Tibial nerve (tissue), 4 donors: ENCODE measurements at regions not wholly inside any gene's neighbourhood (a gene's known extent, or its start where the extent isn't known, plus 50 kb on each side); places are given as distances from the start of the nearest gene placed in this dataset.

ENCODE experiments used
- CTCF ChIP-seq, 5 experiments: fragments of 200-600 bp in 3 of 5; fragments of 450-650 bp in 2 of 5; sonication (generic) in 3 of 5; IDR thresholded peaks; one replicate each; pipeline ENCODE4 v1.5.1; 2016 to 2019; ENCODE audit warnings: antibody characterized with exemption in 5 of 5, mild to moderate bottlenecking in 3 of 5, moderate library complexity in 2 of 5
- EP300 ChIP-seq, 2 donors: sonication (generic); formaldehyde crosslinking; IDR thresholded peaks; one replicate each; pipeline ENCODE4 v1.6.1; 2017; ENCODE audit warnings: antibody characterized with exemption in 2 of 2, mild to moderate bottlenecking in 1 of 2

GRCh38 chr4:171717231-171717741 lies 95.9 kb upstream of the GALNTL6 start:
- TF ChIP-seq CTCF (IDR thresholded peaks at IDR 0.05), result no peak
- TF ChIP-seq EP300 (IDR thresholded peaks at IDR 0.05), result no peak
